HCT116 (cell line): ENCODE measurements at regions not wholly inside any gene's neighbourhood (a gene's known extent, or its start where the extent isn't known, plus 50 kb on each side); places are given as distances from the start of the nearest gene placed in this dataset.

Source experiments
- ATAC-seq: fragments of 200-7000 bp; cut with Tn5 transposase; 2 replicates; pipeline ENCODE4 v1.9.1; 2020; ENCODE audit warnings: mild to moderate bottlenecking, moderate library complexity
- BruUV-seq: library from RNA; stranded (reverse); fragments of 400-500 nt; replicated peaks from 2 replicates; lab custom pipeline; 2021; lab: Mats Ljungman, UMichigan
- CTCF ChIA-PET: fragments of 300-600 bp; sonication (Branson Sonifier 250); formaldehyde crosslinking; loops from one replicate; lab custom pipeline; 2021; ENCODE audit warnings: antibody characterized with exemption; lab: Charles Lee
- POLR2A ChIA-PET: fragments of 300-600, 350-600 bp; sonication (Branson Sonifier 250); formaldehyde crosslinking; loops from one replicate; lab custom pipeline; 2021; ENCODE audit warnings: antibody characterized with exemption; lab: Charles Lee
- RAD21 ChIA-PET, 2 experiments: fragments of 300-600 bp; sonication (Branson Sonifier 250); formaldehyde crosslinking; loops; one replicate each; lab custom pipeline; 2023; ENCODE audit warnings: low total read pairs in 2 of 2; ENCODE audit not compliant: uncharacterized antibody in 2 of 2, unreplicated experiment in 2 of 2, low non-redundant PET in 1 of 2; lab: Charles Lee
- DNase-seq: peaks from one replicate; pipeline ENCODE4 v3.0.0-alpha.2; 2010; ENCODE audit warnings: low read depth, low spot score
- H2AFZ ChIP-seq: fragments of 200-600 bp; shearing (Covaris generic), sonication (generic); 2 replicates; pipeline ENCODE4 v1.6.1; 2017; ENCODE audit warnings: low read depth, mixed run types, mixed read lengths, antibody characterized with exemption, low read length; ENCODE audit not compliant: poor library complexity, severe bottlenecking
- H3K27ac ChIP-seq: 2 replicates; pipeline ENCODE4 v1.5.1; 2012; ENCODE audit warnings: low read depth, low read length
- H3K27me3 ChIP-seq: fragments of 200-600 bp; sonication (generic); 2 replicates; pipeline ENCODE4 v1.6.1; 2016; ENCODE audit warnings: mixed run types, low read length, mixed read lengths; ENCODE audit not compliant: insufficient read depth
- H3K36me3 ChIP-seq, 2 experiments: fragments of 200-500 bp in 1 of 2; fragments of 200-600 bp in 1 of 2; sonication (Bioruptor generic) in 1 of 2; sonication (generic) in 1 of 2; 2 replicates each; pipeline versions ENCODE4 v1.5.1 to v1.6.1; 2014 to 2016; ENCODE audit warnings: low read length in 2 of 2, inconsistent platforms in 1 of 2, mixed read lengths in 1 of 2, mixed run types in 1 of 2; ENCODE audit not compliant: insufficient read depth in 2 of 2, control insufficient read depth in 1 of 2
- H3K4me1 ChIP-seq, 2 experiments: fragments of 200-600 bp in 1 of 2; sonication (generic) in 1 of 2; 2 replicates each; pipeline versions ENCODE4 v1.5.1 to v1.6.1; 2012 to 2017; ENCODE audit warnings: low read length in 2 of 2, inconsistent platforms in 1 of 2, mild to moderate bottlenecking in 1 of 2, mixed read lengths in 1 of 2, mixed run types in 1 of 2, moderate library complexity in 1 of 2; ENCODE audit not compliant: insufficient read depth in 2 of 2, control insufficient read depth in 1 of 2
- H3K4me2 ChIP-seq: fragments of 200-600 bp; sonication (generic); 2 replicates; pipeline ENCODE4 v1.6.1; 2017; ENCODE audit warnings: mixed run types, low read length, mixed read lengths
- H3K4me3 ChIP-seq, 2 experiments: fragments of 200-600 bp in 1 of 2; sonication (generic) in 1 of 2; replicated peaks in 1 of 2; 2 replicates each; pipeline ENCODE4 v1.5.1; 2011 to 2016; ENCODE audit warnings: low read length in 2 of 2, control low read depth in 1 of 2, low read depth in 1 of 2, mild to moderate bottlenecking in 1 of 2, mixed read lengths in 1 of 2, mixed run types in 1 of 2
- H3K79me2 ChIP-seq: fragments of 200-600 bp; sonication (generic); 2 replicates; pipeline ENCODE4 v1.6.1; 2017; ENCODE audit warnings: mild to moderate bottlenecking, mixed run types, low read length, moderate library complexity, mixed read lengths; ENCODE audit not compliant: insufficient read depth
- H3K9ac ChIP-seq: fragments of 200-600 bp; sonication (generic); 2 replicates; pipeline ENCODE4 v1.6.1; 2016; ENCODE audit warnings: low read length, mixed read lengths
- H3K9me2 ChIP-seq: fragments of 200-600 bp; sonication (generic), shearing (Covaris generic); 2 replicates; pipeline ENCODE4 v1.6.1; 2017; ENCODE audit warnings: mixed run types, mild to moderate bottlenecking, moderate library complexity; ENCODE audit not compliant: insufficient read depth
- H3K9me3 ChIP-seq, 2 experiments: fragments of 200-500 bp in 1 of 2; fragments of 200-600 bp in 1 of 2; sonication (Bioruptor generic) in 1 of 2; sonication (generic) in 1 of 2; 2 replicates each; pipeline ENCODE4 v1.6.1; 2014 to 2017; ENCODE audit warnings: low read length in 2 of 2, mixed read lengths in 2 of 2, inconsistent platforms in 1 of 2, low read depth in 1 of 2, mild to moderate bottlenecking in 1 of 2, mixed run types in 1 of 2, moderate library complexity in 1 of 2; ENCODE audit not compliant: control insufficient read depth in 1 of 2, insufficient read depth in 1 of 2
- H4K20me1 ChIP-seq: fragments of 200-600 bp; sonication (generic), shearing (Covaris generic); 2 replicates; pipeline ENCODE4 v1.6.1; 2017; ENCODE audit warnings: mixed run types, mild to moderate bottlenecking, moderate library complexity; ENCODE audit not compliant: insufficient read depth
- EZH2 ChIP-seq: fragments of 200-600 bp; sonication (generic); IDR thresholded peaks from 2 replicates; pipeline ENCODE4 v1.6.1; 2017; ENCODE audit warnings: antibody characterized with exemption, mixed run types
- EZH2phosphoT487 ChIP-seq: fragments of 200-600 bp; IDR thresholded peaks from 2 replicates; pipeline ENCODE4 v1.6.1; 2018; ENCODE audit warnings: antibody characterized with exemption, borderline replicate concordance
- RAD21 ChIP-seq: IDR thresholded peaks from 2 replicates; pipeline ENCODE4 v1.6.1; 2012; ENCODE audit warnings: low read depth, mild to moderate bottlenecking
- SRF ChIP-seq: IDR thresholded peaks from 2 replicates; pipeline ENCODE4 v1.6.1; 2012; ENCODE audit warnings: low read depth
- TCF7L2 ChIP-seq: IDR thresholded peaks from 2 replicates; pipeline ENCODE4 v1.7.0; 2011; ENCODE audit warnings: borderline replicate concordance, inconsistent platforms; ENCODE audit not compliant: insufficient read depth, insufficient read length; ENCODE audit errors: extremely low read depth
- ZNF274 ChIP-seq: fragments of 200-500 bp; sonication (Bioruptor generic); IDR thresholded peaks from 2 replicates; pipeline ENCODE4 v1.6.1; 2014; ENCODE audit warnings: mild to moderate bottlenecking, low read depth, low read length, inconsistent platforms
- intact Hi-C: fragments of 100-400 bp; cut with micrococcal nuclease; formaldehyde crosslinking; loops from 2 replicates; pipeline ENCODE4 v1.10.0; 2022
- TF ChIP-seq, protein P1 (sequence below), 3 experiments: fragments of 200-600 bp in 1 of 3; sonication (generic) in 1 of 3; IDR thresholded peaks in 2 of 3; conservative IDR thresholded peaks in 1 of 3; 2 replicates each; pipeline ENCODE4 v1.5.1; 2012 to 2017; ENCODE audit warnings: low read depth in 2 of 3, low read length in 2 of 3, antibody characterized with exemption in 1 of 3, borderline replicate concordance in 1 of 3, control low read depth in 1 of 3, mild to moderate bottlenecking in 1 of 3, mixed read lengths in 1 of 3, mixed run types in 1 of 3, moderate library complexity in 1 of 3; ENCODE audit not compliant: insufficient read depth in 1 of 3

GRCh38 chr6:45715508-45715803 lies 300.2 kb downstream of the CLIC5 start:
- Histone ChIP-seq H3K79me2 (no peaks in the 10 kb centered on the region), H3K9me3 (no peaks in the 10 kb centered on the region), H3K9me2 (no peaks in the 10 kb centered on the region), H3K9ac (no peak overlapping the region), H2AFZ (no peak overlapping the region), H3K27ac (no peak overlapping the region), H4K20me1 (no peaks in the 10 kb centered on the region), H3K4me1 (peaks cover 0 to 4% of the 10 kb centered on the region in 2 experiments; a peak in 2 of 4 replicates), H3K27me3 (no peaks in the 10 kb centered on the region), H3K4me2 (no peak overlapping the region), H3K36me3 (no peaks in the 10 kb centered on the region), H3K4me3 (no peak overlapping the region)
- intact Hi-C loops: loop anchor here (2.0 to 10.0 kb wide), 3 partner anchors 207 to 1241 kb away; no protein-coding TSS in a partner anchor
- TF ChIP-seq TCF7L2: no peak
- TF ChIP-seq EZH2: no peak
- no peak for TF ChIP-seq ZNF274
- TF ChIP-seq, protein P1, sequence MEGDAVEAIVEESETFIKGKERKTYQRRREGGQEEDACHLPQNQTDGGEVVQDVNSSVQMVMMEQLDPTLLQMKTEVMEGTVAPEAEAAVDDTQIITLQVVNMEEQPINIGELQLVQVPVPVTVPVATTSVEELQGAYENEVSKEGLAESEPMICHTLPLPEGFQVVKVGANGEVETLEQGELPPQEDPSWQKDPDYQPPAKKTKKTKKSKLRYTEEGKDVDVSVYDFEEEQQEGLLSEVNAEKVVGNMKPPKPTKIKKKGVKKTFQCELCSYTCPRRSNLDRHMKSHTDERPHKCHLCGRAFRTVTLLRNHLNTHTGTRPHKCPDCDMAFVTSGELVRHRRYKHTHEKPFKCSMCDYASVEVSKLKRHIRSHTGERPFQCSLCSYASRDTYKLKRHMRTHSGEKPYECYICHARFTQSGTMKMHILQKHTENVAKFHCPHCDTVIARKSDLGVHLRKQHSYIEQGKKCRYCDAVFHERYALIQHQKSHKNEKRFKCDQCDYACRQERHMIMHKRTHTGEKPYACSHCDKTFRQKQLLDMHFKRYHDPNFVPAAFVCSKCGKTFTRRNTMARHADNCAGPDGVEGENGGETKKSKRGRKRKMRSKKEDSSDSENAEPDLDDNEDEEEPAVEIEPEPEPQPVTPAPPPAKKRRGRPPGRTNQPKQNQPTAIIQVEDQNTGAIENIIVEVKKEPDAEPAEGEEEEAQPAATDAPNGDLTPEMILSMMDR (IDR thresholded peaks at IDR 0.05 in 2 of 3, conservative IDR thresholded peaks at IDR 0.05 in 1 of 3; ENCODE audit: borderline replicate concordance in 1 of 3, insufficient read depth in 1 of 3, low read depth in 2 of 3, low read length in 2 of 3): no peak
- no peak for TF ChIP-seq RAD21
- no peak for TF ChIP-seq SRF
- TF ChIP-seq EZH2phosphoT487: no peak
- ChIA-PET RAD21 (no interaction called here), POLR2A (no interaction called here), CTCF (interaction anchor here (1.4 to 2.5 kb wide), 3 partner anchors 10 to 1085 kb away, joined by 6 to 32 read pairs (median 6); no protein-coding TSS in a partner anchor)
- BruUV-seq: no TSS peak
- ATAC-seq (no peak), DNase-seq (no peak)
